GM19324 (cell line): ENCODE measurements at regions not wholly inside any gene's neighbourhood (a gene's known extent, or its start where the extent isn't known, plus 50 kb on each side); places are given as distances from the start of the nearest gene placed in this dataset.

Experiments used
- ATAC-seq: cut with Tn5 transposase; IDR thresholded peaks from one replicate; pipeline ENCODE4 v1.9.1; 2021; ENCODE audit warnings: mild to moderate bottlenecking, moderate library complexity; ENCODE audit not compliant: unreplicated experiment, low FRiP score

- ATAC-seq: no peak
Measured at GRCh38 chr2:117169036-117169765, 645.3 kb upstream of the DDX18 start.

- no peak for ATAC-seq
Measured at GRCh38 chr2:117170897-117171296, 643.6 kb upstream of the DDX18 start.

- no peak for ATAC-seq
Measured at GRCh38 chr2:117179405-117179804, 635.1 kb upstream of the DDX18 start.

GRCh38 chr2:117190856-117191559, 623.5 kb upstream of the DDX18 start:
- ATAC-seq: no peak

GRCh38 chr2:117195381-117195780, 619.1 kb upstream of the DDX18 start:
- ATAC-seq: no peak

GRCh38 chr2:117199511-117199910, 615.0 kb upstream of the DDX18 start:
- no peak for ATAC-seq

GRCh38 chr2:117212562-117212961, 601.9 kb upstream of the DDX18 start:
- no peak for ATAC-seq

- ATAC-seq: no peak
Measured at GRCh38 chr2:117217145-117217544, 597.3 kb upstream of the DDX18 start.

GRCh38 chr2:117222809-117223208, 591.7 kb upstream of the DDX18 start:
- no peak for ATAC-seq

GRCh38 chr2:117232305-117232704, 582.2 kb upstream of the DDX18 start:
- ATAC-seq: no peak

GRCh38 chr2:117257362-117257761, 557.1 kb upstream of the DDX18 start:
- ATAC-seq: no peak

GRCh38 chr2:117269574-117269973, 544.9 kb upstream of the DDX18 start:
- no peak for ATAC-seq

GRCh38 chr2:117271631-117272030, 542.9 kb upstream of the DDX18 start:
- ATAC-seq: no peak

- no peak for ATAC-seq
Measured at GRCh38 chr2:117273009-117273671, 541.4 kb upstream of the DDX18 start.

GRCh38 chr2:117293012-117293411, 521.5 kb upstream of the DDX18 start:
- no peak for ATAC-seq

GRCh38 chr2:117299451-117299850, 515.0 kb upstream of the DDX18 start:
- no peak for ATAC-seq

GRCh38 chr2:117308861-117309770, 505.4 kb upstream of the DDX18 start:
- no peak for ATAC-seq

GRCh38 chr2:117321816-117322215, 492.7 kb upstream of the DDX18 start:
- no peak for ATAC-seq

GRCh38 chr2:117323331-117323730, 491.2 kb upstream of the DDX18 start:
- no peak for ATAC-seq

- no peak for ATAC-seq
Measured at GRCh38 chr2:117330641-117331040, 483.9 kb upstream of the DDX18 start.

- no peak for ATAC-seq
Measured at GRCh38 chr2:117335967-117336366, 478.5 kb upstream of the DDX18 start.
